Activated CD8-positive, alpha-beta T cell treated with anti-CD3 and anti-CD28 coated beads for 36 hours (primary cell): ENCODE measurements at regions not wholly inside any gene's neighbourhood (a gene's known extent, or its start where the extent isn't known, plus 50 kb on each side); places are given as distances from the start of the nearest gene placed in this dataset.

Experiments used
- ATAC-seq: fragments of 200-7000 bp; cut with Tn5 transposase; one replicate; pipeline ENCODE4 v1.10.0; 2021; ENCODE audit warnings: mild to moderate bottlenecking, moderate library complexity
- CTCF ChIA-PET: fragments of 350-600 bp; sonication (Branson Sonifier 250); formaldehyde crosslinking; loops from one replicate; lab custom pipeline; 2021; ENCODE audit warnings: antibody characterized with exemption; lab: Charles Lee
- POLR2A ChIA-PET: fragments of 350-600 bp; sonication (Branson Sonifier 250); formaldehyde crosslinking; loops from one replicate; lab custom pipeline; 2021; ENCODE audit warnings: antibody characterized with exemption; lab: Charles Lee
- DNase-seq: peaks from one replicate; pipeline ENCODE4 v3.0.0-alpha.2; 2020
- H3K27ac Mint-ChIP-seq: one replicate; pipeline ENCODE4 v1.8.0; 2021; ENCODE audit warnings: mild to moderate bottlenecking, mixed read lengths
- H3K27me3 Mint-ChIP-seq: one replicate; pipeline ENCODE4 v1.8.0; 2021; ENCODE audit warnings: mixed read lengths
- H3K36me3 Mint-ChIP-seq: one replicate; pipeline ENCODE4 v1.8.0; 2021; ENCODE audit warnings: low read depth, mixed read lengths
- H3K4me1 Mint-ChIP-seq: one replicate; pipeline ENCODE4 v1.8.0; 2021; ENCODE audit warnings: low read depth, mixed read lengths
- H3K4me3 Mint-ChIP-seq: one replicate; pipeline ENCODE4 v1.8.0; 2021; ENCODE audit warnings: mild to moderate bottlenecking, moderate library complexity, mixed read lengths
- H3K9me3 Mint-ChIP-seq: one replicate; pipeline ENCODE4 v1.8.0; 2021; ENCODE audit warnings: mixed read lengths
- intact Hi-C: fragments of 100-400 bp; cut with micrococcal nuclease; formaldehyde crosslinking; loops from one replicate; pipeline ENCODE4 v1.10.0; 2022
- TF ChIP-seq, protein P1 (sequence below): fragments of 200-600 bp; IDR thresholded peaks from one replicate; pipeline ENCODE4 v1.8.0; 2022; ENCODE audit warnings: antibody characterized with exemption, mild to moderate bottlenecking

DNA sequence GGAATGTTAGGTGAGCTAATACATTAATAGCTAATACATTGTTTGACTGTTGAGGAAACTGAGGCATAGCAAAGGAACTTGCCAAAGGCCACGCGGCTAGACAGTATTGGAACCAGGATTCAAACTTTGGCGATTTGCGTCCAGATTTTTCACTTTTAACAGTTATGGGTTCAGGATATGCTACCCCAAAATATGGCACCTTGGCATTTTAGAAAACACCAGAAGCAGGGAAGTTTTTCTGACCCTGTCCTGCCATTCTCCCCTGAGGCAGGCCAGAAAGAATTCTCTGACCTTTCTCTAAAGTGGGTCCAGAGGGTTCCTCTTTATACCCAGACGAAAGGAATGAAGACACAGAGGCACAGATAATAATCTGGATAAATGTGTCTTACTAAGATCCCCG lies 166.9 kb downstream of the MYCN start:
- no peaks in the 10 kb centered on the region for H3K9me3 Mint-ChIP-seq
- intact Hi-C loops, result no loop called here
- H3K4me1 Mint-ChIP-seq, result no peaks in the 10 kb centered on the region
- CTCF ChIA-PET, result no interaction called here
- H3K4me3 Mint-ChIP-seq, result no peak overlapping the region
- no peak overlapping the region for H3K27ac Mint-ChIP-seq
- POLR2A ChIA-PET, result no interaction called here
- TF ChIP-seq, protein P1, sequence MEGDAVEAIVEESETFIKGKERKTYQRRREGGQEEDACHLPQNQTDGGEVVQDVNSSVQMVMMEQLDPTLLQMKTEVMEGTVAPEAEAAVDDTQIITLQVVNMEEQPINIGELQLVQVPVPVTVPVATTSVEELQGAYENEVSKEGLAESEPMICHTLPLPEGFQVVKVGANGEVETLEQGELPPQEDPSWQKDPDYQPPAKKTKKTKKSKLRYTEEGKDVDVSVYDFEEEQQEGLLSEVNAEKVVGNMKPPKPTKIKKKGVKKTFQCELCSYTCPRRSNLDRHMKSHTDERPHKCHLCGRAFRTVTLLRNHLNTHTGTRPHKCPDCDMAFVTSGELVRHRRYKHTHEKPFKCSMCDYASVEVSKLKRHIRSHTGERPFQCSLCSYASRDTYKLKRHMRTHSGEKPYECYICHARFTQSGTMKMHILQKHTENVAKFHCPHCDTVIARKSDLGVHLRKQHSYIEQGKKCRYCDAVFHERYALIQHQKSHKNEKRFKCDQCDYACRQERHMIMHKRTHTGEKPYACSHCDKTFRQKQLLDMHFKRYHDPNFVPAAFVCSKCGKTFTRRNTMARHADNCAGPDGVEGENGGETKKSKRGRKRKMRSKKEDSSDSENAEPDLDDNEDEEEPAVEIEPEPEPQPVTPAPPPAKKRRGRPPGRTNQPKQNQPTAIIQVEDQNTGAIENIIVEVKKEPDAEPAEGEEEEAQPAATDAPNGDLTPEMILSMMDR, result no peak
- H3K27me3 Mint-ChIP-seq, result no peaks in the 10 kb centered on the region
- DNase-seq (no peak), ATAC-seq (no peak)
- H3K36me3 Mint-ChIP-seq, result no peaks in the 10 kb centered on the region

- CTCF ChIA-PET, result no interaction called here
- no peak overlapping the region for H3K4me3 Mint-ChIP-seq
Observed at GRCh38 chr2:16106619-16107018, 166.3 kb downstream of the MYCN start.

GRCh38 chr2:16105669-16106281 lies 165.4 kb downstream of the MYCN start:
- no peak overlapping the region for H3K4me3 Mint-ChIP-seq
- H3K27me3 Mint-ChIP-seq, result no peaks in the 10 kb centered on the region
- intact Hi-C loops, result no loop called here
- ATAC-seq, result no peak
- H3K4me1 Mint-ChIP-seq, result no peaks in the 10 kb centered on the region
- no peaks in the 10 kb centered on the region for H3K9me3 Mint-ChIP-seq
- H3K36me3 Mint-ChIP-seq, result no peaks in the 10 kb centered on the region
- no peak overlapping the region for H3K27ac Mint-ChIP-seq
- no peak for DNase-seq
- TF ChIP-seq, protein P1, result no peak
- POLR2A ChIA-PET, result no interaction called here
- CTCF ChIA-PET, result no interaction called here

More at GRCh38 chr2:16106619-16107018, 166.3 kb downstream of the MYCN start:
- Mint-ChIP-seq H3K9me3 (no peaks in the 10 kb centered on the region), H3K4me1 (no peaks in the 10 kb centered on the region), H3K27ac (no peak overlapping the region), H3K27me3 (no peaks in the 10 kb centered on the region), H3K36me3 (no peaks in the 10 kb centered on the region)
- intact Hi-C loops, result no loop called here
- DNase-seq (no peak), ATAC-seq (no peak)
- TF ChIP-seq, protein P1, result no peak
- POLR2A ChIA-PET, result no interaction called here

GRCh38 chr2:16104949-16105668 lies 164.8 kb downstream of the MYCN start:
- no peaks in the 10 kb centered on the region for H3K4me1 Mint-ChIP-seq
- intact Hi-C loops, result no loop called here
- DNase-seq (no peak), ATAC-seq (no peak)
- POLR2A ChIA-PET, result no interaction called here
- no peaks in the 10 kb centered on the region for H3K9me3 Mint-ChIP-seq
- no peak overlapping the region for H3K27ac Mint-ChIP-seq
- CTCF ChIA-PET, result no interaction called here
- H3K36me3 Mint-ChIP-seq, result no peaks in the 10 kb centered on the region
- H3K4me3 Mint-ChIP-seq, result no peak overlapping the region
- no peaks in the 10 kb centered on the region for H3K27me3 Mint-ChIP-seq
- TF ChIP-seq, protein P1, result no peak

DNA sequence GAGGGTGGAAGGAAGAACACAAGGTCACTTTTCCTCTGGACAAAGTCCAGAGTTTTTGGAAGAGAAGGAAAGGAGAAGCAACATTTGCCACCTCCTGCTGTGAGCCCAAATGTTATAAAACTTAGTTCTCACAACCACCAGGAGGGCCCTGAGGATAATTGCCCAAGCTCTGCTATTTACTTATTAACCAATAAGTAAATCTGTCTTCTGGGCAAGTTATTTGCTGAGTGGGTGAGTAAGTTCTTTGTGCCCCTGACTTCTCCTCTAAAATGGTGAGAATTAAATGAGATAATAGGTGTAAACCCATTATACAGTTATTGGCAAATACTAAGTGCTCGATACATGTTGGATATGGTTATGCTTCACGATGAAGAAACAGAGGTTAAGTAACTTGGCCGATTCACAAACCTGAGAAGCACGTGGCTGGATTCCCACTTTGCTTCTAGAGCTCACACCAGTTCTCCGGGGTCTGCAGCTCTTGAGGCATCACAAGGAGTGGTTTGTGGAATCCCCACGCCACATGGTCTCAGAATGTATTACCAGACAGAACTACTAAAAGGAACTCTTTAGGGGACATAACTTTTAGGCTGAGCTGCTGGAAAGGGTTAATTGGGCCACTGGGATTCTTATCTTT lies 164.1 kb downstream of the MYCN start:
- Mint-ChIP-seq H3K4me3 (no peak overlapping the region), H3K27me3 (no peaks in the 10 kb centered on the region), H3K27ac (no peak overlapping the region), H3K9me3 (no peaks in the 10 kb centered on the region), H3K36me3 (no peaks in the 10 kb centered on the region), H3K4me1 (no peaks in the 10 kb centered on the region)
- CTCF ChIA-PET, result no interaction called here
- POLR2A ChIA-PET, result no interaction called here
- TF ChIP-seq, protein P1, result no peak
- DNase-seq, result no peak
- intact Hi-C loops, result no loop called here
- ATAC-seq, result no peak
